ENCODE measurements at regions not wholly inside any gene's neighbourhood (a gene's known extent, or its start where the extent isn't known, plus 50 kb on each side); places are given as distances from the start of the nearest gene placed in this dataset.

DNA sequence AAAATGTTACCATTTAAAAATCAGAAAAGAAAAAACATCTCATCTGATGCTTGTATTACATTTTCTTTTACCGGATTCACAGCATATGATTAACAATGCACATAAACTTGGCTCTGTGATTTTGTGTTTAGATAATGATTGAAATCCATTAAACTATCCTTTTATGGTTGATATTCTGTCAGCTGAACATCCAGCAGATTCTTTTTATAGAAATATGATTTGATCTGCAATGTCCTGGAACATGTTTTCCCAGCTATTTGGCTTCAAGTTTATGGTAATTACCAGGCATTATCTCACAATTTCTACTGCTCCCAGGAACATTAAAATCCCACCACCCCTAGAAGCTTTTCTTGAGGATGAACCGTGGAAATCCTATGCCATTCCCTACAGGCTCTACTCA, 205.7 kb upstream of the TET2 start:
- Histone ChIP-seq H3K4me1 (ENCODE audit: control insufficient read depth, insufficient read depth, low read length) (no peaks in the 10 kb centered on the region), H3K9ac (ENCODE audit: extremely low read depth, low read length, poor library complexity, severe bottlenecking) (no peak overlapping the region), H3K27me3 (ENCODE audit: control insufficient read depth, insufficient read depth, low read length, poor library complexity, severe bottlenecking) (peaks cover 17% of the 10 kb centered on the region), H3K36me3 (ENCODE audit: control insufficient read depth, insufficient read depth, low read length) (no peaks in the 10 kb centered on the region), H3K27ac (ENCODE audit: low read depth, low read length) (no peak overlapping the region), H3K4me3 (ENCODE audit: low read length) (no peak overlapping the region), H3K9me3 (ENCODE audit: control insufficient read depth, low read length) (no peaks in the 10 kb centered on the region)
- peaks cover 3% of the 10 kb centered on the region for H3K9me3 Mint-ChIP-seq
- TF ChIP-seq, protein P1, sequence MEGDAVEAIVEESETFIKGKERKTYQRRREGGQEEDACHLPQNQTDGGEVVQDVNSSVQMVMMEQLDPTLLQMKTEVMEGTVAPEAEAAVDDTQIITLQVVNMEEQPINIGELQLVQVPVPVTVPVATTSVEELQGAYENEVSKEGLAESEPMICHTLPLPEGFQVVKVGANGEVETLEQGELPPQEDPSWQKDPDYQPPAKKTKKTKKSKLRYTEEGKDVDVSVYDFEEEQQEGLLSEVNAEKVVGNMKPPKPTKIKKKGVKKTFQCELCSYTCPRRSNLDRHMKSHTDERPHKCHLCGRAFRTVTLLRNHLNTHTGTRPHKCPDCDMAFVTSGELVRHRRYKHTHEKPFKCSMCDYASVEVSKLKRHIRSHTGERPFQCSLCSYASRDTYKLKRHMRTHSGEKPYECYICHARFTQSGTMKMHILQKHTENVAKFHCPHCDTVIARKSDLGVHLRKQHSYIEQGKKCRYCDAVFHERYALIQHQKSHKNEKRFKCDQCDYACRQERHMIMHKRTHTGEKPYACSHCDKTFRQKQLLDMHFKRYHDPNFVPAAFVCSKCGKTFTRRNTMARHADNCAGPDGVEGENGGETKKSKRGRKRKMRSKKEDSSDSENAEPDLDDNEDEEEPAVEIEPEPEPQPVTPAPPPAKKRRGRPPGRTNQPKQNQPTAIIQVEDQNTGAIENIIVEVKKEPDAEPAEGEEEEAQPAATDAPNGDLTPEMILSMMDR (conservative IDR thresholded peaks at IDR 0.05), result no peak
- no peak overlapping the region for H3K27ac Mint-ChIP-seq
- H3K27me3 Mint-ChIP-seq (ENCODE audit: insufficient read depth), result peaks cover 23% of the 10 kb centered on the region
- no peaks in the 10 kb centered on the region for H3K36me3 Mint-ChIP-seq (ENCODE audit: low read depth)
- H3K4me3 Mint-ChIP-seq, result no peak overlapping the region
- no peak for DNase-seq
- H3K4me1 Mint-ChIP-seq, result no peaks in the 10 kb centered on the region
- 100% methylated on average over 1 of the region's 2 CpGs; no CpG with 5 or more reads in 1 of the 2 experiments for WGBS, 2 experiments (ENCODE audit: insufficient coverage in 1 of 2, insufficient read length in 1 of 2)

DNA sequence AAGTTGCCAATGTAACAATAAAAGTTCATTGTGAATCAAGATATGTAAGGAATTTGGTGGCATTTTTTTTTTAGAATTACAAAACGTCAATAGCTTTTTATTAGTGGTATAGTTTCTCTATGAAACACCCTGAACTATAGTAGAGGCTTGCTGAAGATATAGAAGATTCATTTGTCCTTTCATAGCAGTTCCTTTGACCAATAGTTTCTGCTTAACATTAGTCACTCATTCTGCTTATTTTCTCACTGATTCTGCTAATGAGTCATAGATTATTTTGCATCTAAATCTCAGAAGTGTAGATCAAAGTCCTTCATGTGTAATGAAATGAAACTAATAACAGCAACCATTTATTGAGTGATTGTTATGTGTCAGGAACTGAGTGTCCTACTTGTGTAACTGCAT, 205.0 kb upstream of the TET2 start:
- Mint-ChIP-seq H3K27ac (no peak overlapping the region), H3K9me3 (no peaks in the 10 kb centered on the region), H3K4me1 (no peaks in the 10 kb centered on the region), H3K4me3 (no peak overlapping the region), H3K27me3 (ENCODE audit: insufficient read depth) (peaks cover 22% of the 10 kb centered on the region), H3K36me3 (ENCODE audit: low read depth) (no peaks in the 10 kb centered on the region)
- no peak for DNase-seq
- no peaks in the 10 kb centered on the region for H3K9me3 ChIP-seq (ENCODE audit: control insufficient read depth, low read length)
- no peak overlapping the region for H3K27ac ChIP-seq (ENCODE audit: low read depth, low read length)
- TF ChIP-seq, protein P1 (conservative IDR thresholded peaks at IDR 0.05), result no peak
- H3K36me3 ChIP-seq (ENCODE audit: control insufficient read depth, insufficient read depth, low read length), result no peaks in the 10 kb centered on the region
- no peak overlapping the region for H3K9ac ChIP-seq (ENCODE audit: extremely low read depth, low read length, poor library complexity, severe bottlenecking)
- WGBS, 2 experiments (ENCODE audit: insufficient coverage in 1 of 2, insufficient read length in 1 of 2), result 60% methylated on average over 1 of the region's 1 CpG; no CpG with 5 or more reads in 1 of the 2 experiments
- peaks cover 20% of the 10 kb centered on the region for H3K27me3 ChIP-seq (ENCODE audit: control insufficient read depth, insufficient read depth, low read length, poor library complexity, severe bottlenecking)
- no peaks in the 10 kb centered on the region for H3K4me1 ChIP-seq (ENCODE audit: control insufficient read depth, insufficient read depth, low read length)
- no peak overlapping the region for H3K4me3 ChIP-seq (ENCODE audit: low read length)

DNA sequence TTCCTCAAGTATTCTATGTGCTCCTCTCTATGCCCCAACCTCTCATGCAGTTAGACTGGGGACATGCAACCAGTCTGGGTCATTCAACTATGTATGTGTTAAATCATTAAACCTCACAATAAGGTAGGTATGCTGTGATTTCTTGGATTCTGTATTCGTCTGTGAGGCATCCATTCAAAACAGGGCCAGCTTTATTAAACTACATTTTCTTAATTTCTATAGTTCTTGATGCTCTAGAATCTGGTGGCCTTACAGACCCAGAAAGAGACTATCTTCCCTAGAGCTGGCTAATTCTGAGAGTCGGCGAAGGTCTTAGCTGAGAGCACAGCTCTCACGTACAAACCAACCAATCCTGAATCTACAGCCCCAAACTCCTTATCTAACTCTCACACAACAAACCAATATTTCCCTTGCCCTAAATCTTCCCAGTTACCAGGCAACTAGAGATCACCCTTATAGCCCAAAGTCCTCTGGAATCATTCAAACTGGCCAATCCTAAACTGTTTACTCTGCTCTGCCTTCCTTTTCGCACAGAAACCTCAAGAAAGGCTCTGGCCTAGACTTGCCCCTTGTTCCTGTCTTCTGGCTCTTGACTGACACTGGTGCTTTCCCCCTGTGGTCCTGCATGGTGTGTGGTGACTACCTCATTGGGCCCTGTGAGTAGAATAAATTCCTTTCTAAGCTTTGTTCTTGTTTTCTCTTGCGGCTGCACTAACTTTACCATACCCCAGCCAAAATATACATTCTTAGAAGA, 203.5 kb upstream of the TET2 start:
- 84 to 97% methylated on average over 5 of the region's 6 CpGs for WGBS, 2 experiments (ENCODE audit: insufficient coverage in 1 of 2, insufficient read length in 1 of 2)
- TF ChIP-seq, protein P1 (conservative IDR thresholded peaks at IDR 0.05), result no peak

More for the DNA sequence above, 203.5 kb upstream of the TET2 start:
- Mint-ChIP-seq H3K4me1 (no peaks in the 10 kb centered on the region), H3K27ac (no peak overlapping the region), H3K36me3 (ENCODE audit: low read depth) (no peaks in the 10 kb centered on the region), H3K27me3 (ENCODE audit: insufficient read depth) (peaks cover 16% of the 10 kb centered on the region), H3K4me3 (no peak overlapping the region), H3K9me3 (no peaks in the 10 kb centered on the region)
- H3K36me3 ChIP-seq (ENCODE audit: control insufficient read depth, insufficient read depth, low read length), result no peaks in the 10 kb centered on the region
- no peak overlapping the region for H3K9ac ChIP-seq (ENCODE audit: extremely low read depth, low read length, poor library complexity, severe bottlenecking)
- H3K9me3 ChIP-seq (ENCODE audit: control insufficient read depth, low read length), result no peaks in the 10 kb centered on the region
- no peak for DNase-seq
- peaks cover 14% of the 10 kb centered on the region for H3K27me3 ChIP-seq (ENCODE audit: control insufficient read depth, insufficient read depth, low read length, poor library complexity, severe bottlenecking)
- no peak overlapping the region for H3K4me3 ChIP-seq (ENCODE audit: low read length)
- no peaks in the 10 kb centered on the region for H3K4me1 ChIP-seq (ENCODE audit: control insufficient read depth, insufficient read depth, low read length)
- H3K27ac ChIP-seq (ENCODE audit: low read depth, low read length), result no peak overlapping the region
